Stimulated activated CD4-positive, alpha-beta T cell treated with anti-CD3 and anti-CD28 coated beads, Interleukin-12 subunit alpha, Interleukin-12 subunit beta, amount 100 ng/mL, for 48 hours (primary cell): ENCODE measurements at regions not wholly inside any gene's neighbourhood (a gene's known extent, or its start where the extent isn't known, plus 50 kb on each side); places are given as distances from the start of the nearest gene placed in this dataset.

ENCODE experiments used
- DNase-seq, 3 donors: peaks; one replicate each; pipeline ENCODE4 v3.0.0-alpha.2; 2020; ENCODE audit warnings: low read depth in 2 of 3, low spot score in 1 of 3

- no peak for DNase-seq
These were observed 833.5 kb downstream of the DHX35 start for GRCh38 chr20:39795401-39796272.

GRCh38 chr20:39792334-39792733 is 830.2 kb downstream of the DHX35 start:
- DNase-seq = no peak

GRCh38 chr20:39789411-39789810 is 827.3 kb downstream of the DHX35 start:
- DNase-seq = no peak

- no peak for DNase-seq
These were observed 823.2 kb downstream of the DHX35 start for GRCh38 chr20:39785252-39785917.

GRCh38 chr20:39784693-39785092 is 822.5 kb downstream of the DHX35 start:
- DNase-seq = no peak

- DNase-seq = no peak
These were observed 816.9 kb downstream of the DHX35 start for GRCh38 chr20:39778847-39779604.

- no peak for DNase-seq
These were observed 816.3 kb downstream of the DHX35 start for GRCh38 chr20:39778431-39778830.

- no peak for DNase-seq
These were observed 815.5 kb downstream of the DHX35 start for GRCh38 chr20:39777610-39778009.

GRCh38 chr20:39775110-39775509 is 813.0 kb downstream of the DHX35 start:
- DNase-seq = no peak

- no peak for DNase-seq
These were observed 811.3 kb downstream of the DHX35 start for GRCh38 chr20:39773380-39774000.

GRCh38 chr20:39767352-39767751 is 805.2 kb downstream of the DHX35 start:
- no peak for DNase-seq

- DNase-seq = no peak
These were observed 804.2 kb downstream of the DHX35 start for GRCh38 chr20:39766333-39766732.

- DNase-seq = no peak
These were observed 800.6 kb downstream of the DHX35 start for GRCh38 chr20:39762716-39763115.

- no peak for DNase-seq
These were observed 796.7 kb downstream of the DHX35 start for GRCh38 chr20:39758876-39759275.

GRCh38 chr20:39756828-39757227 is 794.7 kb downstream of the DHX35 start:
- no peak for DNase-seq

- DNase-seq = no peak
These were observed 794.2 kb downstream of the DHX35 start for GRCh38 chr20:39756369-39756768.

GRCh38 chr20:39752262-39752876 is 790.2 kb downstream of the DHX35 start:
- no peak for DNase-seq

- DNase-seq = no peak
These were observed 789.5 kb downstream of the DHX35 start for GRCh38 chr20:39751557-39752137.

- DNase-seq = no peak
These were observed 783.2 kb downstream of the DHX35 start for GRCh38 chr20:39745380-39745779.

- DNase-seq = no peak
These were observed 776.5 kb downstream of the DHX35 start for GRCh38 chr20:39738651-39739050.
